ENCODE measurements at regions not wholly inside any gene's neighbourhood (a gene's known extent, or its start where the extent isn't known, plus 50 kb on each side); places are given as distances from the start of the nearest gene placed in this dataset.
"Not testable (repeated sequence)": the region's sequence is repeated elsewhere in the genome, so short reads cannot be mapped to it uniquely, and the experiment has no call there.

GRCh38 chr7:136308230-136308629 is 331.1 kb upstream of the MTPN start:
- DNase-seq: no peak

GRCh38 chr7:136303162-136303561 is 326.0 kb upstream of the MTPN start:
- no peak for DNase-seq

GRCh38 chr7:136302049-136302448 is 324.9 kb upstream of the MTPN start:
- no peak for DNase-seq

GRCh38 chr7:136294977-136295376 is 317.8 kb upstream of the MTPN start:
- no peak for DNase-seq

GRCh38 chr7:136293841-136294391 is 316.8 kb upstream of the MTPN start:
- no peak for DNase-seq

- DNase-seq: no peak
Observed at GRCh38 chr7:136293272-136293671, 316.1 kb upstream of the MTPN start.

- no peak for DNase-seq
Observed at GRCh38 chr7:136292365-136292764, 315.2 kb upstream of the MTPN start.

GRCh38 chr7:136290351-136290750 is 313.2 kb upstream of the MTPN start:
- DNase-seq: no peak

GRCh38 chr7:136278057-136278456 is 300.9 kb upstream of the MTPN start:
- no peak for DNase-seq

GRCh38 chr7:136275794-136276193 is 298.6 kb upstream of the MTPN start:
- DNase-seq: no peak

- DNase-seq: no peak
Observed at GRCh38 chr7:136274636-136275345, 297.6 kb upstream of the MTPN start.

- no peak for DNase-seq
Observed at GRCh38 chr7:136272934-136273333, 295.8 kb upstream of the MTPN start.

- no peak for DNase-seq
Observed at GRCh38 chr7:136267822-136268221, 290.7 kb upstream of the MTPN start.

GRCh38 chr7:136266457-136266856 is 289.3 kb upstream of the MTPN start:
- DNase-seq: no peak

- DNase-seq: not testable (repeated sequence)
Observed at GRCh38 chr7:136264304-136264703, 287.1 kb upstream of the MTPN start.

GRCh38 chr7:136263112-136263860 is 286.1 kb upstream of the MTPN start:
- not testable (repeated sequence) for DNase-seq

- not testable (repeated sequence) for DNase-seq
Observed at GRCh38 chr7:136260591-136260990, 283.4 kb upstream of the MTPN start.

- no peak for DNase-seq
Observed at GRCh38 chr7:136259074-136259473, 281.9 kb upstream of the MTPN start.

GRCh38 chr7:136256491-136256890 is 279.3 kb upstream of the MTPN start:
- DNase-seq: no peak

GRCh38 chr7:136254148-136254547 is 277.0 kb upstream of the MTPN start:
- DNase-seq: no peak

GRCh38 chr7:136251826-136252225 is 274.7 kb upstream of the MTPN start:
- no peak for DNase-seq

GRCh38 chr7:136247211-136247610 is 270.1 kb upstream of the MTPN start:
- no peak for DNase-seq

- no peak for DNase-seq
Observed at GRCh38 chr7:136245327-136246004, 268.3 kb upstream of the MTPN start.

GRCh38 chr7:136234040-136234439 is 256.9 kb upstream of the MTPN start:
- no peak for DNase-seq

Data from NCI-H446 treated with DMSO at 0.1 percent for 48 hours (cell line).